Astrocyte of the spinal cord (primary cell): ENCODE measurements at regions not wholly inside any gene's neighbourhood (a gene's known extent, or its start where the extent isn't known, plus 50 kb on each side); places are given as distances from the start of the nearest gene placed in this dataset.

Experiments
- DNase-seq: peaks from one replicate; pipeline ENCODE4 v3.0.0; 2011; ENCODE audit warnings: low read depth, low spot score
- H3K4me3 ChIP-seq: 2 replicates; pipeline ENCODE4 v1.5.1; 2011; ENCODE audit warnings: low read depth, mild to moderate bottlenecking, low read length, moderate library complexity
- in situ Hi-C: cut with HindIII; loops from 2 replicates; pipeline ENCODE4 v1.10.0; 2017; ENCODE audit warnings: low sequenced_read_pairs
- TF ChIP-seq, protein P1 (sequence below): IDR thresholded peaks from 2 replicates; pipeline ENCODE4 v1.5.1; 2012; ENCODE audit warnings: low read depth, mild to moderate bottlenecking, low read length, inconsistent platforms

DNA sequence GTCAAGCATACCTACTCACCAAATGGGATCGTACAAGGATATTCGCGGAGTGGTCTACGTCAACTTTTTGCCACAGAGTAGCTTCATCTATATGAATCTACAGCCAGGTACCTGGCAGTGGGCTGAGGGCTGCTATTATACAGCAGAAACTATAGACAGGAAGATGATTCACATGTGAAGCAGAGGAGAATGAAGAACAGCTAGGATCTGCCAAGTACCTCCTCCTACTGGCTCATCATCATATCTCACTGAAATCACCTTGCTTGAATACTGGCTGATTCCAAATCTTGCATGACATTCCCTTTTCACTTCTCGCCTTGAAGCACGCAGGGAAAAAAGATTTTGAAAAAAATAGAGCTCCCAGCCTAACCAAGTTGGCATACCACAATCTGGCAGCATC is 488.7 kb upstream of the NRSN1 start:
- TF ChIP-seq, protein P1, sequence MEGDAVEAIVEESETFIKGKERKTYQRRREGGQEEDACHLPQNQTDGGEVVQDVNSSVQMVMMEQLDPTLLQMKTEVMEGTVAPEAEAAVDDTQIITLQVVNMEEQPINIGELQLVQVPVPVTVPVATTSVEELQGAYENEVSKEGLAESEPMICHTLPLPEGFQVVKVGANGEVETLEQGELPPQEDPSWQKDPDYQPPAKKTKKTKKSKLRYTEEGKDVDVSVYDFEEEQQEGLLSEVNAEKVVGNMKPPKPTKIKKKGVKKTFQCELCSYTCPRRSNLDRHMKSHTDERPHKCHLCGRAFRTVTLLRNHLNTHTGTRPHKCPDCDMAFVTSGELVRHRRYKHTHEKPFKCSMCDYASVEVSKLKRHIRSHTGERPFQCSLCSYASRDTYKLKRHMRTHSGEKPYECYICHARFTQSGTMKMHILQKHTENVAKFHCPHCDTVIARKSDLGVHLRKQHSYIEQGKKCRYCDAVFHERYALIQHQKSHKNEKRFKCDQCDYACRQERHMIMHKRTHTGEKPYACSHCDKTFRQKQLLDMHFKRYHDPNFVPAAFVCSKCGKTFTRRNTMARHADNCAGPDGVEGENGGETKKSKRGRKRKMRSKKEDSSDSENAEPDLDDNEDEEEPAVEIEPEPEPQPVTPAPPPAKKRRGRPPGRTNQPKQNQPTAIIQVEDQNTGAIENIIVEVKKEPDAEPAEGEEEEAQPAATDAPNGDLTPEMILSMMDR, result no peak
- no peak for DNase-seq
- in situ Hi-C loops, result no loop called here
- H3K4me3 ChIP-seq, result no peak overlapping the region

DNA sequence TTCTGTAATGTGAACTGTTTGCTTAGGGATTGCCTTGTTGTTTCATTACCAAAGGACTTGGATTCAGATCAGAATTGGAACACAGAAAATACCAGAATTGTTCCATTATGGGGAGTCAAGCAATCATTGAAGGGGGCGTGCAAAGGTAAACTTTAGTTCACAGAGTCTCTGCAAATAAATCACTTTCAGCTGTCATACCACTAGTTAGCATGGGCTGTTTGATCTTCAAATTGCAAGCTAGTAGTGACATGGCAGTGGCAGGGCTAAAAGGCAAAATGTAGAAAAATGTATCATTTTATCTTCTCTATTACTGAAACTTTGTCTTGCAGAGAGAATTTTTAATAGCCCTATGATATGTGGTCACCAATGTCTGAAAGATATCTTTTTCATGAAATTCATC is 483.2 kb upstream of the NRSN1 start:
- no peak overlapping the region for H3K4me3 ChIP-seq
- TF ChIP-seq, protein P1, result no peak
- in situ Hi-C loops, result no loop called here
- no peak for DNase-seq

GRCh38 chr6:23647045-23647444 is 479.0 kb upstream of the NRSN1 start:
- no peak overlapping the region for H3K4me3 ChIP-seq
- in situ Hi-C loops, result no loop called here
- DNase-seq, result no peak
- TF ChIP-seq, protein P1, result no peak

- in situ Hi-C loops, result no loop called here
- TF ChIP-seq, protein P1, result no peak
- DNase-seq, result no peak
- no peak overlapping the region for H3K4me3 ChIP-seq
Measured at GRCh38 chr6:23650676-23651075, 475.3 kb upstream of the NRSN1 start.

GRCh38 chr6:23654745-23655144 is 471.3 kb upstream of the NRSN1 start:
- in situ Hi-C loops, result no loop called here
- TF ChIP-seq, protein P1, result no peak
- no peak for DNase-seq
- no peak overlapping the region for H3K4me3 ChIP-seq

- TF ChIP-seq, protein P1, result no peak
- no peak overlapping the region for H3K4me3 ChIP-seq
- in situ Hi-C loops, result no loop called here
- no peak for DNase-seq
Measured at GRCh38 chr6:23655525-23655924, 470.5 kb upstream of the NRSN1 start.
